ENCODE measurements at regions not wholly inside any gene's neighbourhood (a gene's known extent, or its start where the extent isn't known, plus 50 kb on each side); places are given as distances from the start of the nearest gene placed in this dataset.

DNA sequence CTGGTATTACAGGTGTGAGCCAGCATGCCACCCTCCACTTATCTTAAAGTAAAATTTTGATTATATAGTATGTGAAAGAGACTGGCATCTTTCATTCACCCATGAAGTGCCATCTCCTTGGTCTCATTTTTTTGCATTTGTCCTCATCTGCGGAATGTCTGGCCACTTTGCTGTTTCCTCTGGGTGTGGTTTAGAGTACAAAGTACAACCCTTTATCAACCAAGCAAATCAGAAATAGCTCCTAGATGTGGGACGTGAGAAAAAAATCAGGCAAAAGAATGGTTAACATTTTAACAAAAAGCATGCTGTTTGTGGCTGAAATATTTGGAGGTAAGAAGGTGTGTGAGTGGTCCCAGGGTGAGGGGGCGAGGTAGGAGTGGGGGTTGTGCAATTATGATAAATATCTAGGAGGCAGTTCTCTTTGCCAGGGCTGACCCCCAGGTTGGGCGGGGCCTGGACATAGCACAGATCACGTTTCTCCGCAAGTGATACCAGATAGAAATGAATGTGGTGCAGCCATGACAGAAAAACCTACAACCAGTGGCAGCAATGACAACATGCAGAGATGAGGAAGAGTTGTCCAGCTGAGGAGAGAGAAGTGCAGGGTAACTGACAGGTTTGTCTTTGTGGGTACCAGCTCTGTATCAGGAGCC is 115.8 kb upstream of the SERTAD2 start:
- no peak for DNase-seq (ENCODE audit: low read depth)

DNA sequence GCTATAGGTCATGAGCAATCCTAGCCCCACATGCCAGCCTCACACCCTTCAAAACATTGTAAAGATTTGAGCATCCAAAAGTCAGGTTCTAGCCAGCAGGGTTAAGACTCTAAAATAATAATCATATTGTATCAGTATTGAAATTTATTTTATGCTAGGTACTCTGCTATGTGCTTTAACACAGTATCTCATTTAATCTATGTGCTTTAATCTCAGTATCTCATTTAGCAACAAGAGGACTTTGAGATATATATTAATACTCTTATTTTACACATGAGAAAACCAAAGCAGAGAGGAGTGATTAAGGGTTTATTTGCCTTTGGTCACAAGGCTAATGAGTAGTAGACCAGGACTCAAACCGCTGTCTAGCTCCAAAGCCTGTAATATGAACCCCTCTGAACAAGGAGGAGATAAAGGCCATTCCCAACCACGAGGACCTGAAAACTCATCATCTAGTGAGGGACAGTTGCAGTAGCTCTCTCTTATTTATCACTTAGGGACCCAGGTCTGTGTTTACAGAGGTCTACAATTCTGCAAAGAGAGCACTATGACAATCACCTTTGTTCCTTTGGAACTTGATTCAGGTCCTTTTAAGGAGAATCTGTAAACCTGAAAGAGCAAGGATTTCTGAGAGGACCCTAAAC is 116.5 kb upstream of the SERTAD2 start:
- peak; percentile 19 for DNase-seq (ENCODE audit: low read depth)

DNA sequence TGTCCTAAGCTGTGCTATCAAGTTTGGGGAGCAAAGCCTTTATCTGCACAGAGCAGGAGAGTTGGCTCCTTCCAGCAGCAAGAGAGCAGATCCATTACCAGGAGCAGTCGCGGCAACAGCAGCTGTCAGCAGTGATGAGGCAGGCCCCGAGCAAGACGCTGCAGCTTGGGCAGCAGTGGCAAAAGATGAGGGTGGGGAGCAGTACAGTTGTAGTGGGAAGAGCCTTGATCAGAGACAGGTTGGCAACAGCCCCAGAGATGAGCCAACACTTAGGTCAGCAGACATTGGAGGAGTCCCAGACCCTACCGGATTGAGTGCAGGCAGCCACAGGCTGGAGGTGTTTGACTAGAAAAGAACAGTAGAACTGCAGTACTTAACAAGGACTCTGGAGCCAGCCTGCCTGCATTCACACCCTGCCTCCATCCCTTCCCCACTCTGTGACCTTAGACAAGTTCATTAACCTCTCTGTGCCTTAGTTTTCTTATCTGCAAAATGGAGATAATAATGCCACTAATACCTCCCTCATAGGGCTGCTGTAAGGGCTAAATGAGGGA is 117.1 kb upstream of the SERTAD2 start:
- peak; percentile 87 for DNase-seq (ENCODE audit: low read depth)

DNA sequence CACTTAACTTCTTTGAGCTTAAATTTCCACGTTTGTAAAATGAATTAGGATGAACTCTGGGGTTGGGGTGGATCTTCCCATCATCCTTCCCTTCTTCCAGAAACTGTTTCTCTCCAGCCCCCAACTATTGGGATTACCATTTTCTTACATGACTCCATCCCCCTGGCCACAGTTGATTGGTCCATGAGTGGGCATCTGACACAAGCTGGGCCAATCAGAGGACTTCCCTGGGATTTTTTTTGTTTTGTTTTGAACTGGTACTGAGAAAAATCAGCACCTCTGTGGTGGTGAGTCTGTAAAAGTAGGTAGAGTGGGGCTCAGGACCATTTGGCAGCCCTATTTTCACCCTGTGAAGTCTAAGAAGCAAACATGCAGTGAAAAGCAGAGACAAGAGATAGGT is 118.0 kb upstream of the SERTAD2 start:
- no peak for DNase-seq (ENCODE audit: low read depth)

DNA sequence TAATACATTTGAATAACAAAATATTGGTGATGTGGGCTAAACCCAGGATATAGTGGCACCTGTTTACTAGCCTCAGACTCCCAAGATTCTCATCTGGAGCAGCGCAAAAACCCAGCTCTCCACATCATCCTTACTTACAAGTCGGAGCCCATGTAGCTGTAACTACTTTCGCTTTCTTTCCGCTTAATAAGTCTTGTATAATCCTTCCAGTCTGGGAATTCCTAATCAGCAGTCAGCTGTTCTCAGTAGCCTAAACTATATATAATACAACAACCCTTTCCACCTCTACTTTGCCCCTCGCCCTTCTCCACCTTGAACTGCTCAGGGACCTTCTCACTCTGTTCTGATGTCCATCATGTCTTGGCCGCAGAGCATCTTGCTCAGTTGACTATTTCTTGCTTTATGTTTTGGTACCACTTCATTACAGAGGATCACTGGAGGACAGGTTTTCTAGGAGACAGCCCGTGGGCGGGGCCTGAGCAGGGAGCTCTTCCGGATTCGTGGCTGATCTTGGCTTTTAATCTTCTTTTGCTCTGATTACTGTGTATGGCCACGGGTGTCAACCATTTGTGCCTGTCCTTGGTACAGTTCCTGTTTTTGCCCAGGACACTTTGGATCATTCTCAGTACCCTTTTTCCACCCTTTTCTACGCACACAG is 119.9 kb upstream of the SERTAD2 start:
- no peak for DNase-seq (ENCODE audit: low read depth)

DNA sequence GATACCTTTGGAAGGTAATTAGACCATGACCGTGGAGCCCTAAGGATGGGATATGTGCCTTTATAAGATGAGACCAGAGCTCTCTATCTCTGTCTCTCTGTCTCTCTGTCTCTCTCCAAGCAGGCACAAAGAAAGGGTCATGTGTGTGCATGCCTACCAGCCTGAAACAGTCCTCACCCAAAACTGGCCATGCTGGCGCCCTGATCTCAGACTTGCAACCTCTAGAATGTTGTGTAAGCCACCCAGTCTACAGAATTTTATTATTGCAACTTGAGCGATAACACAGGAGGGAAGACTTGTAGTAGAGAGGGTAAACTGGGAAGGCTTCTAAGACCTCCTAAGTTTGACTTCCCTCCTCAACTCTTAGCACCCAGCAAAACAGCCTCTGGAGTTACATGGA is 124.1 kb upstream of the SERTAD2 start:
- no peak for DNase-seq (ENCODE audit: low read depth)

DNA sequence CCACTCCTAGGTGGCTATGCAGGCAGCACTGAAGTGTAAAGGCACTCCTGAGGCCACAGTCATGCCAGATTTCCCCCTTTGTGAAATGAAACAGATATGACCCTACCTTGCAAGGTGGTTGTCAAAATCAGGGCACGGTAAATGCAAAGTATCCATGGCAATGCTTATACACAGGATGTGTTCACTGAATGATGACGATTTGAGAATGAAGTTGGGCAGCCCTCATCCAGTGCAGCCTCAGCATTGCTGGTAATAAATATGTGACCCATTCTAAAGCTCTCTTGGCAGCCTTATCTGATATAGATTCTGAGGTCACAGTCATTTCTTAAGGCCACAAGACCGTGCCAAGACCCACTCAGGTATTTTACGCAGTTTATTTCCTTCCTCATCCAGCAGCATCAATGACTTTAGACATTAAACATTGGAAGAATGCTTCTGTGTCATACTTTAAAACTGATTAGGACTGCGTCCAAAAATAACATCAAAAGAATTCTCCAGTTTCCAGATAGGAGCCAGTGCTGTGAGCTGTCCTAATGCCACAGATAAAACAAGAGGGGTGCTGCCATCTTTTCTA is 125.5 kb upstream of the SERTAD2 start:
- DNase-seq (ENCODE audit: low read depth), result peak; percentile 76

DNA sequence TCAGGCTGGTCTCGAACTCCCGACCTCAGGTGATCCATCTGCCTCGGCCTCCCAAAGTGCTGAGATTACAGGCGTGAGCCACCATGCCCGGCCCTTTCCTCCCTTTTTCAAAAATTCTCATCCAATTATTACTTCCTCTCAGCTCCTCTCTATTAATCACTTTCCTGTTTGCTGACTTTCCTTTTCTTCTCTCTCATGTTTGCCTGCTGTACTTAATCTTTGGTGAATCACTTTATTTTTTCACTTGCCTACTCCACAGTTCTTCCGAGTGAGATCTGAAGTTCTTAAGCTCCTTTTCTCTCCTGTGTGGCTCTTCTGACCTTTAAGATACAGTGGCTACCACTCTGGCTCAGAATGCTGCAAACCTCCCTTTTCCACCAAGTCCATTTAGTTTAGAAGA is 126.3 kb upstream of the SERTAD2 start:
- peak; percentile 33 for DNase-seq (ENCODE audit: low read depth)

DNA sequence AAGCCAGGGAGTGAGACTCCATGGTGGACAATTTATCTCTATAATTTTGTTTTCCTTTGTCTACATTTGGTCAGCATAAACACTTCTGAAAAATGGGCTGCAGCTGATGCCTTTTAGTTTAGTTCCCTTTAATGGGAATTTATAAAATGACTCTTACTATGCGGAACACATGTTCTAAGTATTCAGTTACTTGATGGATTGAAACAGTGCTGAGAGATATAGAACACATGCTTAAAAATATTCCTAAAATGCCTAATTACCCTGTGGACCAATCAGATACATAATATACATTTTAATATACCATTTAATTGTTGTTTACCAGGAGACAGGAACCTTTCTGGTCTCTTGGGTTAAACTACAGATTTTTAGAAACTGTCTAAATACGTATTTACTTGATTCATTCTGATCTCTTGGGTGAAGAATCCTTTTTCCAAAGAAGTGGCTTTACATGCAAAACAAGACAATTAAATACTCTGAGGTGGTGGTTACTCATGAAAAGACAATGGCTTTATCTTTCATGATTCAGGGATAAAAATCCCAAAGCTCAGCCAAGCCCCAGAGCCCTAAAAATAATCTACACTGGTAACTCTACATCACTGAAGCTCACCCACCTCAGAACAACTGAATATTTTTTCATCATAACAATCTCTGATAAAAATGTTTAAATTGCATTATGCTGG is 128.1 kb upstream of the SERTAD2 start:
- DNase-seq (ENCODE audit: low read depth), result peak; percentile 47

DNA sequence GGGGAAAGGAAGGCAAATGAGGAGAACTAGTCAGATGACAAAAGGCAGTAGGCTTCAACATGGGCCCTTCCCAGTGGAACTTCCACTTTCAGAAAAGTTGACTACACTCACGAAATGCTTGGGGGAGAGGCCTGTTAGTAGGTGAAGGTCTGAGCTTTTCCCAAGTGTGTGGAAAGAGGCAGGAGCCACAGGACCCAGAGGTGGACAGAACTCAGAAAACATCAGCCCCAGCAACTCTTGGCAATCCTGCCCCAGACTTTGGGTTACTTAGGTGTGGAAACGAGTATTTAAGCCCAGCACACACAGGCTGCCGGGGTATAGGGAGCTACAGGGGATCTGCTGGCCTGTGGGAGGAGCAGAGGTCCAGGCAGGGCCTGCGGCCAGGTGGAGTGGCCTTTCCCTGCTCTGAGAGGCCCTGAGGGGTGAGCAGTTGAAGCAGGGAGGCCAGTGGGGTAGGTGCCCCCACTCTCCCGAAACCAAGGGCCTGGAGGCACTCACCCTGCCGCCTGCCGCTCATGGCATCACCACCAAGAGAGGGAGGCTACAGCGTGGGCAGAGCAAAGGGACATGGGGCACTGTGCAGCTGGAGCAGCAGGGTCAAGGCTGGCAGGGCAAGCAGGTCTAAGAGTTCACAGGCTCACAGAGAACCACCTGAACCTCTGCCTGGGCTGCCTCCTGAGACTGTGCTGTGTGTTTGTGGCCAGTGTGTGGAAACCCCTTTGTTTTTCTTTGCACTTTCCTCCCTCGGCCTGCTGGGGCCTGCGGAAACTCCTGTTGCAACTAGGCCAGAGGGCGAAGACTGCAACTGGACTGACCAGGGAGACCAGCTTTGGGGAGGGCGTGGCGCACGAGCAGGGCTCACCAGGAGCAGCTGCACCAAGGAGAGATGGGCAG is 130.7 kb upstream of the SERTAD2 start:
- no peak for DNase-seq (ENCODE audit: low read depth)

DNA sequence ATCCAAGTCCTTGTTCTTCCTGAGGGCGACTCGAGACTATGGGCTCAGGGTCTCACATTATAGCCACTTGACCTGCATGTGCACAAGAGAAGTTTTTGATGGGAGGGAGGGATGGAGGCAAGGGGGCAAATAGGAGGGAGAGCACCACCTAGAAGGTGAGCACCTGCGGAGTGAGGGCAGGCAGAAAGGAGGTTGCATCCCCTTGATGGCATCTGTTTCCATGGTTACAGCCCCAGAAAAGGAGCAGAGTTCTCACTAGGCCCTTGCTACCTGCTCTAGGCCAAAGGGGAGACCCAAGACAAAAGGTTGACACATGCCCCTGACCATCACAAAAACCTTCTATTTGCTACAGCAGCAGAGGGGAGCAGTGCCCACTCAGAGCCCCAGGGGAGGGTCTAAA is 131.5 kb upstream of the SERTAD2 start:
- DNase-seq (ENCODE audit: low read depth), result no peak

DNA sequence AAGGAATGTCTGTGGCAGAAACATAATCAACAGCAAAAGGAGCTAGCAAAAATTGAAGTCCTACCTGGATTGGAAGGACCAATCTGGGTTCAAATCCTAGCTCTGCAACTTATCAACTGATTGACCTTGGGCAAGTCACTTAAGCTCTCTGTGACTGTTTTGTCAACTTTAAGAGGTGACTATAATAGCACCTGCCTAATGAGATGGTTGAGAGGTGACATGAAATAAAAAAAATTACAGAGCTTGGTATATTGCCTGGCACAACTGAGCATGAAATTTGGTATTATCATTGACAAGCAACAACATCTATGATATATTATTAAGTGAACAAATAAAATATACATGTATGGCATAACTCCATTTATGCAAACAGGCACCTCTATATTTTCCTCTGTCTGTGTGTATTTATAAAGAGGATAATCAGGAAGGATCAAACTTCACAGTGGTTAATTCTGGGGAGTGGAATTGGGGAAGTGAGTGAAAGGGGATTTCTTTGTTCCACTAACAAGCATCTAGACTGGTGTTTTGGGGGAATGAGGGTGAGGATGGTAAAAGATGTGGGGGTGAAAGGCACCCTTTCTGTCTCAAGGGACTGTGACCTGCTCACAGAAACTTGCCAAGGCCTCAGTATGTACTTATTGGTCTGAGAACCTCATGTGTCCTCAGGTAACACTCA is 132.8 kb upstream of the SERTAD2 start:
- DNase-seq (ENCODE audit: low read depth), result no peak

DNA sequence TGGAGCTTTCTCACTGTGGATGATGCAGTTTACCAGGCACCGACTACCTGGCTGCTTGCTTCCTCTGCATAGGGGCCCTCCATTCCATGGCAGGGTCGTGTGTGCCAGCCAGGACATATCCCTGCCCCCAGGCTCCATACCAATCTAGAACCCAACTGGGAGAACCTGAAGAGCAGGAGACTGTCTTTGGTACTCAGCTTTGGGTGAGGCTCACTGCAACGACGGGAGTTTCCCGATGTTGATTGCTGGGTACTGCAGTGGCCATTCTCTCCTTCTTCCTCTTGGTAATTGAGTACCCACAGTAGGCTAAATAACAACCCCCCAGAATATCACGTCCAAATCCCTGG is 133.3 kb upstream of the SERTAD2 start:
- no peak for DNase-seq (ENCODE audit: low read depth)

DNA sequence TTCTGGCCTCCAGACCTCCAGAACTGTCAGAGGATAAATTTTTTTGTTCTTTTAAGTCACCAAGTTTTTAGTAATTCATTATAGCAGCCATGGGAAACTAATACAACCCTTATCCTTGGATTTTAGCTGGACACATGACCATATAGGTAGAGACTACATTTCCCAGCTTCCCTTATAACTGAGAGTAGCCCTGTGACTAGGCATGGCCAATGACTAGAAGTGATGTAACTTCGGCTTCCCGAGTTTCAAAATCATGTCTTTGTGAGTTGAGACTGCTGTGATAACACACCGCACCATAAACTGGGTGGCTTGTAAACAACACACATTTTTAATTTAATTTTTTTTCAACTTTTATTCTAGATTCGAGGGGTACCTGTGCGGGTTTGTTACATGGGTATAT is 134.0 kb upstream of the SERTAD2 start:
- DNase-seq (ENCODE audit: low read depth), result peak; percentile 73

DNA sequence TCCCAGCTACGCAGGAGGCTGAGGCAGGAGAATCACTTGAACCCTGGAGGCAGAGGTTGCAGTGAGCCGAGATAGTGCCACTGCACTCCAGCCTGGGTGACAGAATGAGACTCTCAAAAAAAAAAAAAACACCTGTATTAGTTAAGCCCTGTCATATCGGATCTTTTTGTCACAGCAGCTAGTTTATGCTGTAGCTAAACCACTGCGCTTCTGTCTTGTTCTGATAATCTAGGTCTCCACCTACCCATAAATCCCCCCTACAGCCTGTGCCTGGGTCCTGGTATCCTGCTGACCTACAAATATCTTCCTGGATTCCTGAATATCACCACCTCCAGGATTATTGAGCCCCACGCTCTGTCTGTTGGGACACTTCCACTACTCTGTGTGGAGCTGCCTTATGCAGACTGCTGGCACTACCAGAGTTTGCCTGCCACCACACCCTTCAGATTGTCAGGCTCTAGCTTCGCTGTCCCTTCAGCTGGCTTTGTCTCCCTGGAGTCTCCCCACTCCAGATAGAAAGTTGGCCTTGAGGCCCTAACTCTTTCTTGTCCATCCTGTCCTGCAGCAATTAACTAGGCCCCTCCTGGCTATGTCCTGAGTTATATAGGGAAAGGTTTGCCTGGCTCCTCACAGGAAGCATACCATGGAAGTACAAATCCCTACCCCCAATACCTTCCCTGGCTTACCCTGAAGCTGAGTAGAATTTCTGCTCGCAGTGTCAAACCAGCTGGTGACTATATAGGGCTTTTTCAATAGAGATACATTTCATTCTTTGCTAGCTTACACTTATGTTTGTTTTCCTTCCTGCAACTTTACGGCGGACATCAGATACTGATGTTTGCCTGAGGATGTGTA is 136.0 kb upstream of the SERTAD2 start:
- DNase-seq (ENCODE audit: low read depth), result no peak

DNA sequence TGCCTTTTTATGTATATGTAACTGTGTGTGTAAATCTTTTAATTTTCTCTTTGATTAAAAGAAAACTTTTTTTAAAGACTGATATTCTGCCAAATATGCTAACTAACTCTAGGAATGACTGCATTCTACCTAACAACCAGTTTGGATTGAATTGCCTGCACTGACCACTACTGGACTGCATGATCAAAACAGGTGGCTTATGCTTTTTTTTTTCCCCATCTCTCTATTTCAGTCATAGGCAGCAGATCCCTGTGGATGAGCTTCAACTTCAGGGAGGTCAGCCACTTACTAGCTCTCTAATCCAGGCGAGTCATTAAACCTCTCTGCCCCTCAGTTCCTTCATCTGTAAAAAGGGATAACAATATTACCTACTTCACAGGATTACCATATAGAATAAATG is 138.6 kb upstream of the SERTAD2 start:
- peak; percentile 29 for DNase-seq (ENCODE audit: low read depth)

DNA sequence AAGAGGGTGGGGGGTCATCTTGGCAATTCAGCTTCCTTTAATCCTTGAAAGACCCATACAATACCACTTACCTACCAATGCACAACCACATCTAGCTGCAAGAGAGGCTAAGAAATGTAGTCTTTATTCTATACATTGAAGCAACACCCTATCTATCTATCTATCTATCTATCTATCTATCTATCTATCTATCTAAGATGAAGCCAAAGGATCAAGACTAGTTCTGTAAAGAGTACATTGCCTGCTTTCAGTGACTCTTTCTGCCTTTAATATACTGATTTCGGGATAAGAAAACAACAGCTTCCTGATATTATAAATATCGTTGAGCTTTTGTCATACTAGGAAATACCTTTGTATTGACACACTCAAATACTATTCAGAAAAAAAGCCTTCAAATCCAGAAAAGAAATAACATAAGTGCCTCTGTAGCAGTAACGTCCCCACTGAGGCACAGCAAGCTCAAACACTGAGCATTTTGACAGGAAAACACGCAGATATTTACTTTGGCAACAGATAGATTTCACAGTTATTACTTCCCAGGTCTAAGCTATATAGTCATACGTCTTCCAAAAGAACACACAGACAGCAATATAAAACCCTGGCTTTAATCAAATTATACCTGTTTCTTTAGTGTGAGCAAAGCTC is 139.4 kb upstream of the SERTAD2 start:
- no peak for DNase-seq (ENCODE audit: low read depth)

DNA sequence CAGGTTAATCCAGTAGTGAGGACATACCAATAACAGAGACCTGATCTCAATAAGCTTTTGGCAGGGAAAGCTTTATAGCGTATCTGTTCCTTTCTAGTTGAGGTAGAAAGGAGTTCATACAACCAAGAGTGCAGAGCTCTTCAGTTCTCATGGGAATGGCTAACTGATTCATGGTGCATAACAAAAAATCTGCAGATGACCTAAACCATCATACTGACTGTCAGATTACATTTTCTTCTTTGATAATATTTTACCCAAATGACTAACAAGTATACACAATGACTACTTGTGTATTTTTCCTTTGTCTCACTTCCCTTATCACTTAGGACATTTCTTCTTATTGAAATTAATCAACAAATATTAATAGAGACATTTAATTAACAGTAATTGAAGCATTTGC is 140.0 kb upstream of the SERTAD2 start:
- no peak for DNase-seq (ENCODE audit: low read depth)

DNA sequence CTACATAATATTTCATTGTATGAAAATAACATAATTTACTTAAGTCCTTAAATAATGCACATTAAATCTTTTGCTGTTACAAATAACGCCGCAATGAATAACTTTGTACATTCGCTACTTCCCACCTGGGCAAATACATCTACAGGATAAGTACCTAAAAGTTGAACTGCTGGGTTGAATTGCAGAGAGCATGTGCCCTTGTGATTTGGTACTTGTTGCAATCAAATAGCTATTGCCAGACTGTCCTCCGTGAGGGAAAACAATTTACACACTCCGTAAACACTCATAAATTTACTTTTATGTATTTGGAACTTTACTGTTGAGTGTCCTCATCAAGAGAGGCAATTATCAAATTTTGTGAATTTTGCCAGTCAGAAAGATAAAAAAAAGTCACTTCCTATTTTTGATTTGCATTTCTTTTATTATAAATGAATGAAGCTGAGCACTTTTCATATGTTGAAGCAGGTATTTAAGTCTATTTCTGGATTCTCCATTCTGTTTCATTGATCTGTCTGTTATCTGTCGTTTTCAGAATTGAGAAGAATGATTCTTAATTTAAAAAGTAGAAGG is 140.8 kb upstream of the SERTAD2 start:
- no peak for DNase-seq (ENCODE audit: low read depth)
